ENCODE measurements at regions not wholly inside any gene's neighbourhood (a gene's known extent, or its start where the extent isn't known, plus 50 kb on each side); places are given as distances from the start of the nearest gene placed in this dataset.

DNA sequence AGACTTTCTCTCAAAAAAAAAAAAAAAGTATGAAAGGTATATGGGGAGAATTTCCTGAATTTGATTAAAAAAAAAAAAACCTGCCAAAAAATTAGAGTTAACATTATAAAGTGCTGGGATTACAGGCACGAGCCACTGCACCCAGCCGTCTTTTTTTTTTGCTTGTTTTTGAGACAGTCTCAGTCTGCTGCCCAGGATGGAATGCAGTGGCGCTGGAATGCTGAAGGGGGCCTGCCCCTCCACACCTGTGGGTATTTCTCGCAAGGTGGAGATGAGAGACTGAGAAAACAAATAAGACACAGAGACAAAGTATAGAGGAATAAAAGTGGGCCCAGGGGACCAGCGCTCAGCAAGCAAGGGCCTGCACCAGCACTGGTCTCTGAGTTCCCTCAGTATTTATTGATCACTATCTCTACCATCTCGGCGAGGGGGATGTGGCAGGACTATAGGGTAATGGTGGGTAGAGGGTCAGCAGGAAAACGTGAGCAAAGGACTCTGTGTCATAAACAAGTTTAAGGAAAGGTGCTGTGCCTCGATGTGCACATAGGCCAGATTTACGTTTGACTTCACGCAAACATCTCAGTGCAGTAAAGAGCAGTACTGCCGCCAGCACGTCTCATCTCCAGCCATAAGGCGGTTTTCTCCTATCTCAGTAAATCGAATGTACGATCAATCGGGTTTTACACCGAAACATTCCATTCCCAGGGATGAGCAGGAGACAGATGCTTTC is 117.2 kb downstream of the GOSR1 start:
- Histone ChIP-seq H3K27me3 (ENCODE audit: control insufficient read depth in 1 of 2, insufficient read depth in 2 of 2, low read length in 2 of 2) (no peaks in the 10 kb centered on the region), H3K4me3 (replicated peaks in 1 of 3; ENCODE audit: insufficient read depth in 1 of 3, low read depth in 2 of 3, low read length in 3 of 3) (peak overlapping the region in 2 of 3 experiments; percentile 25 to 31; a peak in 2 of 6 replicates), H2AFZ (ENCODE audit: low read length) (no peak overlapping the region), H3K27ac (ENCODE audit: extremely low read length, insufficient read depth, low read length) (peak overlapping the region; percentile 69), H3K79me2 (ENCODE audit: insufficient read depth, low read length) (no peaks in the 10 kb centered on the region), H3K36me3 (replicated peaks in 1 of 2; ENCODE audit: control insufficient read depth in 1 of 2, insufficient read depth in 2 of 2, low read length in 2 of 2) (no peaks in the 10 kb centered on the region), H3K4me1 (ENCODE audit: insufficient read depth, low read length) (peaks cover 63% of the 10 kb centered on the region), H3K9me3 (ENCODE audit: low read length) (no peaks in the 10 kb centered on the region), H4K20me1 (ENCODE audit: insufficient read depth, low read length) (no peaks in the 10 kb centered on the region), H3K9ac (ENCODE audit: insufficient read depth, low read depth, low read length) (peak overlapping the region; percentile 3; the same call in 1 of the 2 replicates), H3K4me2 (ENCODE audit: low read depth, low read length) (peak overlapping the region; percentile 65)
- DNase-seq (ENCODE audit: low spot score) (no peak), ATAC-seq (peak; percentile 73), FAIRE-seq (no peak)
- CTCF ChIA-PET (ENCODE audit: low intra/inter-chr PET ratio, low total read pairs), result no interaction called here
- POLR2A ChIA-PET, result no interaction called here
- BruUV-seq (replicated peaks), result no TSS peak
- intact Hi-C loops (cut with micrococcal nuclease; ENCODE audit: unreplicated experiment), result no loop called here
- in situ Hi-C loops (cut with HindIII; ENCODE audit: extremely low pct_ligation_motif_present, low pct_unique_long_range_greater_than_20kb), result no loop called here
- 37% methylated on average over 18 of the region's 18 CpGs for WGBS (ENCODE audit: low lambda C conversion rate)
- no peak for TF ChIP-seq GZF1 (CRISPR knock-in tag; IDR thresholded peaks at IDR 0.05)
- no peak for TF ChIP-seq ZNF598 (CRISPR knock-in tag; IDR thresholded peaks at IDR 0.05; ENCODE audit: borderline replicate concordance)
- no peak for TF ChIP-seq ZNF773 (CRISPR knock-in tag; IDR thresholded peaks at IDR 0.05; ENCODE audit: borderline replicate concordance)
- TF ChIP-seq RFXAP (CRISPR knock-in tag; IDR thresholded peaks at IDR 0.05; ENCODE audit: borderline replicate concordance), result no peak
- TF ChIP-seq, protein P1, sequence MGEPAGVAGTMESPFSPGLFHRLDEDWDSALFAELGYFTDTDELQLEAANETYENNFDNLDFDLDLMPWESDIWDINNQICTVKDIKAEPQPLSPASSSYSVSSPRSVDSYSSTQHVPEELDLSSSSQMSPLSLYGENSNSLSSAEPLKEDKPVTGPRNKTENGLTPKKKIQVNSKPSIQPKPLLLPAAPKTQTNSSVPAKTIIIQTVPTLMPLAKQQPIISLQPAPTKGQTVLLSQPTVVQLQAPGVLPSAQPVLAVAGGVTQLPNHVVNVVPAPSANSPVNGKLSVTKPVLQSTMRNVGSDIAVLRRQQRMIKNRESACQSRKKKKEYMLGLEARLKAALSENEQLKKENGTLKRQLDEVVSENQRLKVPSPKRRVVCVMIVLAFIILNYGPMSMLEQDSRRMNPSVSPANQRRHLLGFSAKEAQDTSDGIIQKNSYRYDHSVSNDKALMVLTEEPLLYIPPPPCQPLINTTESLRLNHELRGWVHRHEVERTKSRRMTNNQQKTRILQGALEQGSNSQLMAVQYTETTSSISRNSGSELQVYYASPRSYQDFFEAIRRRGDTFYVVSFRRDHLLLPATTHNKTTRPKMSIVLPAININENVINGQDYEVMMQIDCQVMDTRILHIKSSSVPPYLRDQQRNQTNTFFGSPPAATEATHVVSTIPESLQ (CRISPR knock-in tag; conservative IDR thresholded peaks at IDR 0.05), result 0 out of 2 replicates have a peak, but pooled peaks have one; percentile 52
- TF ChIP-seq SRSF4 (IDR thresholded peaks at IDR 0.05; ENCODE audit: low read depth, low read length, poor library complexity, severe bottlenecking), result no peak
- TF ChIP-seq NFYC (CRISPR knock-in tag; IDR thresholded peaks at IDR 0.05), result peak; percentile 8; the same call in 1 of the 2 replicates
- TF ChIP-seq ATAD3A (CRISPR knock-in tag; IDR thresholded peaks at IDR 0.05), result no peak
- TF ChIP-seq ZNF761 (CRISPR knock-in tag; conservative IDR thresholded peaks at IDR 0.05), result no peak
- TF ChIP-seq MEIS2 (CRISPR knock-in tag; IDR thresholded peaks at IDR 0.05), result no peak
- TF ChIP-seq GATA4 (IDR thresholded peaks at IDR 0.05; ENCODE audit: borderline replicate concordance, low read depth), result no peak
- no peak for TF ChIP-seq ZNF207 (IDR thresholded peaks at IDR 0.05; ENCODE audit: borderline replicate concordance)
- no peak for TF ChIP-seq ZSCAN20 (CRISPR knock-in tag; IDR thresholded peaks at IDR 0.05; ENCODE audit: borderline replicate concordance)
- TF ChIP-seq, protein P2, sequence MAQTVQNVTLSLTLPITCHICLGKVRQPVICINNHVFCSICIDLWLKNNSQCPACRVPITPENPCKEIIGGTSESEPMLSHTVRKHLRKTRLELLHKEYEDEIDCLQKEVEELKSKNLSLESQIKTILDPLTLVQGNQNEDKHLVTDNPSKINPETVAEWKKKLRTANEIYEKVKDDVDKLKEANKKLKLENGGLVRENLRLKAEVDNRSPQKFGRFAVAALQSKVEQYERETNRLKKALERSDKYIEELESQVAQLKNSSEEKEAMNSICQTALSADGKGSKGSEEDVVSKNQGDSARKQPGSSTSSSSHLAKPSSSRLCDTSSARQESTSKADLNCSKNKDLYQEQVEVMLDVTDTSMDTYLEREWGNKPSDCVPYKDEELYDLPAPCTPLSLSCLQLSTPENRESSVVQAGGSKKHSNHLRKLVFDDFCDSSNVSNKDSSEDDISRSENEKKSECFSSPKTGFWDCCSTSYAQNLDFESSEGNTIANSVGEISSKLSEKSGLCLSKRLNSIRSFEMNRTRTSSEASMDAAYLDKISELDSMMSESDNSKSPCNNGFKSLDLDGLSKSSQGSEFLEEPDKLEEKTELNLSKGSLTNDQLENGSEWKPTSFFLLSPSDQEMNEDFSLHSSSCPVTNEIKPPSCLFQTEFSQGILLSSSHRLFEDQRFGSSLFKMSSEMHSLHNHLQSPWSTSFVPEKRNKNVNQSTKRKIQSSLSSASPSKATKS (CRISPR knock-in tag; IDR thresholded peaks at IDR 0.05), result no peak
- no peak for TF ChIP-seq BORCS8-MEF2B (CRISPR knock-in tag; IDR thresholded peaks at IDR 0.05)
- no peak for TF ChIP-seq NR1H2 (CRISPR knock-in tag; IDR thresholded peaks at IDR 0.05; ENCODE audit: borderline replicate concordance, low read depth)
- no peak for TF ChIP-seq TBP (CRISPR knock-in tag; IDR thresholded peaks at IDR 0.05)
- TF ChIP-seq, protein P3, sequence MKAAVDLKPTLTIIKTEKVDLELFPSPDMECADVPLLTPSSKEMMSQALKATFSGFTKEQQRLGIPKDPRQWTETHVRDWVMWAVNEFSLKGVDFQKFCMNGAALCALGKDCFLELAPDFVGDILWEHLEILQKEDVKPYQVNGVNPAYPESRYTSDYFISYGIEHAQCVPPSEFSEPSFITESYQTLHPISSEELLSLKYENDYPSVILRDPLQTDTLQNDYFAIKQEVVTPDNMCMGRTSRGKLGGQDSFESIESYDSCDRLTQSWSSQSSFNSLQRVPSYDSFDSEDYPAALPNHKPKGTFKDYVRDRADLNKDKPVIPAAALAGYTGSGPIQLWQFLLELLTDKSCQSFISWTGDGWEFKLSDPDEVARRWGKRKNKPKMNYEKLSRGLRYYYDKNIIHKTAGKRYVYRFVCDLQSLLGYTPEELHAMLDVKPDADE (CRISPR knock-in tag; IDR thresholded peaks at IDR 0.05), result no peak
